ENCODE measurements at regions not wholly inside any gene's neighbourhood (a gene's known extent, or its start where the extent isn't known, plus 50 kb on each side); places are given as distances from the start of the nearest gene placed in this dataset.
"Not testable (repeated sequence)": the region's sequence is repeated elsewhere in the genome, so short reads cannot be mapped to it uniquely, and the experiment has no call there.

DNA sequence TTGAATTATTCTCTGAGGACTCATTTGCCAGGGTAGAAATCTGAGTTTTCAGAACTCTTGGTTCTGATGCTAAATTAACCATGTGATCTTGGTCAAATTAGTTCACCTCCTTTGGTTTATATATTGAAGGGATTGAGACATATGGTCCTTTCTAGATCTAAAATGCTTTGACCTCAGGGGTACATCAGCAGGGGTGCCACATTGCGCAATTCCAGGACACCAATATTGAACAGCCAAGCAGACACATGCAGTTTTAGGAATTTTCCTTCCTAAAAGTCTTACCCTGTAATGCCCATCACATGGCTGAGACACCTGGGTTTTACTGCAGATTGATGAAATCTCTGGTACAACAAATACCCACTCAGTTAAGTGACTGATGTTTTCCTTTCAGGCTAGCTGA lies 254.4 kb upstream of the NCAM1 start:
- H3K4me3 ChIP-seq (ENCODE audit: low read depth, low read length) = no peak overlapping the region
- TF ChIP-seq, protein P1, sequence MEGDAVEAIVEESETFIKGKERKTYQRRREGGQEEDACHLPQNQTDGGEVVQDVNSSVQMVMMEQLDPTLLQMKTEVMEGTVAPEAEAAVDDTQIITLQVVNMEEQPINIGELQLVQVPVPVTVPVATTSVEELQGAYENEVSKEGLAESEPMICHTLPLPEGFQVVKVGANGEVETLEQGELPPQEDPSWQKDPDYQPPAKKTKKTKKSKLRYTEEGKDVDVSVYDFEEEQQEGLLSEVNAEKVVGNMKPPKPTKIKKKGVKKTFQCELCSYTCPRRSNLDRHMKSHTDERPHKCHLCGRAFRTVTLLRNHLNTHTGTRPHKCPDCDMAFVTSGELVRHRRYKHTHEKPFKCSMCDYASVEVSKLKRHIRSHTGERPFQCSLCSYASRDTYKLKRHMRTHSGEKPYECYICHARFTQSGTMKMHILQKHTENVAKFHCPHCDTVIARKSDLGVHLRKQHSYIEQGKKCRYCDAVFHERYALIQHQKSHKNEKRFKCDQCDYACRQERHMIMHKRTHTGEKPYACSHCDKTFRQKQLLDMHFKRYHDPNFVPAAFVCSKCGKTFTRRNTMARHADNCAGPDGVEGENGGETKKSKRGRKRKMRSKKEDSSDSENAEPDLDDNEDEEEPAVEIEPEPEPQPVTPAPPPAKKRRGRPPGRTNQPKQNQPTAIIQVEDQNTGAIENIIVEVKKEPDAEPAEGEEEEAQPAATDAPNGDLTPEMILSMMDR (IDR thresholded peaks at IDR 0.05; ENCODE audit: insufficient read depth, low read length, poor library complexity, severe bottlenecking) = no peak
- H3K27me3 ChIP-seq (ENCODE audit: control insufficient read depth, insufficient read depth, low read length) = no peaks in the 10 kb centered on the region
- no peaks in the 10 kb centered on the region for H3K36me3 ChIP-seq (ENCODE audit: control insufficient read depth, insufficient read depth, low read length)
- no peak for DNase-seq (ENCODE audit: low read depth)

- H3K36me3 ChIP-seq (ENCODE audit: control insufficient read depth, insufficient read depth, low read length); H3K4me3 ChIP-seq (ENCODE audit: low read depth, low read length); DNase-seq (ENCODE audit: low read depth); H3K27me3 ChIP-seq (ENCODE audit: control insufficient read depth, insufficient read depth, low read length): not testable (repeated sequence)
These were observed 246.9 kb upstream of the NCAM1 start for GRCh38 chr11:112714340-112714739.

DNA sequence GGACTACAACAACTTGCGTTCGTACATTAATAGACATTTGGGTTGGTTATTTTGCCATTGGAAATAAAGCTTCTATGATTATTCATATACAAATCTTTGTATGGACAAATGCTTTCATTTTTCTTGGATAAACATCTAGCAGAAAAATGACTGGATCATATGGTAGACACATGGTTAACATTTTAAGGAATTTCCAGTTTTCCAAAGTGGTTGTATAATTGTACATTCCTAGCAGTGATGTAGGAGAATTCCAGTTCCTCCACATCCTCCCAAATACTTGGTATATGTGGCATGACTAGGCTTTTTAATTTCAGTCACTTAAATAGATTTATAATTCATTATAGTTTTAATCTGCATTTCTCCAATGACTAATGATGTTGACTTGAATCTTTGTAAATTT lies 246.2 kb upstream of the NCAM1 start:
- H3K27me3 ChIP-seq (ENCODE audit: control insufficient read depth, insufficient read depth, low read length) = no peaks in the 10 kb centered on the region
- H3K36me3 ChIP-seq (ENCODE audit: control insufficient read depth, insufficient read depth, low read length) = no peaks in the 10 kb centered on the region
- DNase-seq (ENCODE audit: low read depth) = no peak
- no peak overlapping the region for H3K4me3 ChIP-seq (ENCODE audit: low read depth, low read length)
- TF ChIP-seq, protein P1 (IDR thresholded peaks at IDR 0.05; ENCODE audit: insufficient read depth, low read length, poor library complexity, severe bottlenecking) = no peak

DNA sequence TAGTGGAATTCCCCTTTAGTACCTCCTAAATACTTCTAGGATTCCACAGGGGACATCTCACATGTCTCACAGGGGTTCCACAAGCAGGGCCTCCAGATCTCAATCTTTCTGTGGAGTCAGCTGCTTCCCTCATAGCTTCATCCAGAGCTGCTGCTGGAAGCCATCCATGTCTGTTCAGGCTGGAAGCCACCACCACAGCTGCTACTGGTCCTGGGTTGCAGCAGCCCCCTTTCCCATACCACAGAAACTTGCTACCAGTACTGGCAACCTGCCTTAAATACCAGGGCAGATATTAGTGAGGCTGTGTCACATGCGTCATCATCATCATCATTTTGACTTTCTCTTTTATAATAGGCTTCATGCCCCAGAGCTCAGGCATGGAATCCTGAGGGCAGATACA lies 242.7 kb upstream of the NCAM1 start:
- no peak for DNase-seq (ENCODE audit: low read depth)
- TF ChIP-seq, protein P1 (IDR thresholded peaks at IDR 0.05; ENCODE audit: insufficient read depth, low read length, poor library complexity, severe bottlenecking) = no peak
- no peaks in the 10 kb centered on the region for H3K36me3 ChIP-seq (ENCODE audit: control insufficient read depth, insufficient read depth, low read length)
- H3K4me3 ChIP-seq (ENCODE audit: low read depth, low read length) = no peak overlapping the region
- H3K27me3 ChIP-seq (ENCODE audit: control insufficient read depth, insufficient read depth, low read length) = no peaks in the 10 kb centered on the region

- TF ChIP-seq, protein P1 (IDR thresholded peaks at IDR 0.05; ENCODE audit: insufficient read depth, low read length, poor library complexity, severe bottlenecking) = no peak
- H3K27me3 ChIP-seq (ENCODE audit: control insufficient read depth, insufficient read depth, low read length) = no peaks in the 10 kb centered on the region
- no peak for DNase-seq (ENCODE audit: low read depth)
These were observed 241.3 kb upstream of the NCAM1 start for GRCh38 chr11:112719736-112720525.

GRCh38 chr11:112722148-112722547 lies 239.1 kb upstream of the NCAM1 start:
- H3K4me3 ChIP-seq (ENCODE audit: low read depth, low read length) = no peak overlapping the region
- DNase-seq (ENCODE audit: low read depth) = no peak
- H3K27me3 ChIP-seq (ENCODE audit: control insufficient read depth, insufficient read depth, low read length) = no peaks in the 10 kb centered on the region
- TF ChIP-seq, protein P1 (IDR thresholded peaks at IDR 0.05; ENCODE audit: insufficient read depth, low read length, poor library complexity, severe bottlenecking) = no peak
- H3K36me3 ChIP-seq (ENCODE audit: control insufficient read depth, insufficient read depth, low read length) = no peaks in the 10 kb centered on the region

More at GRCh38 chr11:112719736-112720525, 241.3 kb upstream of the NCAM1 start:
- no peaks in the 10 kb centered on the region for H3K36me3 ChIP-seq (ENCODE audit: control insufficient read depth, insufficient read depth, low read length)
- H3K4me3 ChIP-seq (ENCODE audit: low read depth, low read length) = no peak overlapping the region
